ENCODE measurements at regions not wholly inside any gene's neighbourhood (a gene's known extent, or its start where the extent isn't known, plus 50 kb on each side); places are given as distances from the start of the nearest gene placed in this dataset.
"Not testable (repeated sequence)": the region's sequence is repeated elsewhere in the genome, so short reads cannot be mapped to it uniquely, and the experiment has no call there.

- Histone ChIP-seq H3K27ac (no peak overlapping the region), H3K4me2 (no peak overlapping the region), H3K27me3 (ENCODE audit: insufficient read depth, low read depth) (peaks cover 83% of the 10 kb centered on the region), H3K4me3 (no peak overlapping the region), H3K36me3 (ENCODE audit: low read depth) (no peaks in the 10 kb centered on the region), H3K79me2 (ENCODE audit: low read depth) (no peaks in the 10 kb centered on the region), H4K20me1 (ENCODE audit: insufficient read depth) (no peaks in the 10 kb centered on the region), H3F3A (ENCODE audit: insufficient read depth, low read depth) (no peaks in the 10 kb centered on the region), H3K9me2 (ENCODE audit: insufficient read depth) (no peaks in the 10 kb centered on the region), H3K4me1 (replicated peaks; ENCODE audit: insufficient read depth) (no peaks in the 10 kb centered on the region), H2AFZ (no peak overlapping the region), H3K9me3 (ENCODE audit: insufficient read depth, low read depth) (no peaks in the 10 kb centered on the region)
- DNase-seq: no peak
- ChIA-PET CTCF (no interaction called here), POLR2A (ENCODE audit: unreplicated experiment) (no interaction called here)
- TF ChIP-seq CTCF (conservative IDR thresholded peaks at IDR 0.05) (no peak), EZH2 (IDR thresholded peaks at IDR 0.05; ENCODE audit: low read depth) (no peak)
- intact Hi-C loops (cut with micrococcal nuclease; ENCODE audit: unreplicated experiment): no loop called here
- no TSS peak for BruUV-seq (replicated peaks)
Observed at GRCh38 chr6:168913866-168914469, 339.7 kb downstream of the THBS2 start.

- H3K4me3 ChIP-seq; H2AFZ ChIP-seq; DNase-seq; H3K36me3 ChIP-seq (ENCODE audit: low read depth); H3K4me2 ChIP-seq; intact Hi-C loops (cut with micrococcal nuclease; ENCODE audit: unreplicated experiment); CTCF ChIA-PET; H3K4me1 ChIP-seq (replicated peaks; ENCODE audit: insufficient read depth); H3K79me2 ChIP-seq (ENCODE audit: low read depth); H4K20me1 ChIP-seq (ENCODE audit: insufficient read depth); H3F3A ChIP-seq (ENCODE audit: insufficient read depth, low read depth); H3K27ac ChIP-seq; H3K9me3 ChIP-seq (ENCODE audit: insufficient read depth, low read depth); POLR2A ChIA-PET (ENCODE audit: unreplicated experiment); BruUV-seq (replicated peaks); H3K9me2 ChIP-seq (ENCODE audit: insufficient read depth): not testable (repeated sequence)
- H3K27me3 ChIP-seq (ENCODE audit: insufficient read depth, low read depth): peaks cover 77% of the 10 kb centered on the region
Observed at GRCh38 chr6:168913231-168913865, 340.3 kb downstream of the THBS2 start.

GRCh38 chr6:168909288-168909687 is 344.4 kb downstream of the THBS2 start:
- no peaks in the 10 kb centered on the region for H4K20me1 ChIP-seq (ENCODE audit: insufficient read depth)
- CTCF ChIA-PET: no interaction called here
- H2AFZ ChIP-seq: no peak overlapping the region
- intact Hi-C loops (cut with micrococcal nuclease; ENCODE audit: unreplicated experiment): no loop called here
- H3K4me3 ChIP-seq: no peak overlapping the region
- no peak overlapping the region for H3K4me2 ChIP-seq
- no peak for DNase-seq
- peaks cover 59% of the 10 kb centered on the region for H3K27me3 ChIP-seq (ENCODE audit: insufficient read depth, low read depth)
- H3K27ac ChIP-seq: no peak overlapping the region
- no peaks in the 10 kb centered on the region for H3K9me2 ChIP-seq (ENCODE audit: insufficient read depth)
- no peaks in the 10 kb centered on the region for H3F3A ChIP-seq (ENCODE audit: insufficient read depth, low read depth)
- no peaks in the 10 kb centered on the region for H3K4me1 ChIP-seq (replicated peaks; ENCODE audit: insufficient read depth)
- H3K79me2 ChIP-seq (ENCODE audit: low read depth): no peaks in the 10 kb centered on the region
- H3K9me3 ChIP-seq (ENCODE audit: insufficient read depth, low read depth): no peaks in the 10 kb centered on the region
- no TSS peak for BruUV-seq (replicated peaks)
- POLR2A ChIA-PET (ENCODE audit: unreplicated experiment): no interaction called here
- TF ChIP-seq CTCF (conservative IDR thresholded peaks at IDR 0.05): no peak
- TF ChIP-seq EZH2 (IDR thresholded peaks at IDR 0.05; ENCODE audit: low read depth): no peak
- no peaks in the 10 kb centered on the region for H3K36me3 ChIP-seq (ENCODE audit: low read depth)

- Histone ChIP-seq H3K27ac (no peak overlapping the region), H3K36me3 (ENCODE audit: low read depth) (no peaks in the 10 kb centered on the region), H3K9me2 (ENCODE audit: insufficient read depth) (no peaks in the 10 kb centered on the region), H3K4me3 (no peak overlapping the region), H3K27me3 (ENCODE audit: insufficient read depth, low read depth) (peaks cover 59% of the 10 kb centered on the region), H3K4me2 (no peak overlapping the region), H2AFZ (no peak overlapping the region), H3F3A (ENCODE audit: insufficient read depth, low read depth) (no peaks in the 10 kb centered on the region), H3K79me2 (ENCODE audit: low read depth) (no peaks in the 10 kb centered on the region), H4K20me1 (ENCODE audit: insufficient read depth) (no peaks in the 10 kb centered on the region), H3K9me3 (ENCODE audit: insufficient read depth, low read depth) (no peaks in the 10 kb centered on the region), H3K4me1 (replicated peaks; ENCODE audit: insufficient read depth) (no peaks in the 10 kb centered on the region)
- BruUV-seq (replicated peaks): no TSS peak
- DNase-seq: peak in 1 of 2 experiments; percentile 37
- CTCF ChIA-PET: no interaction called here
- TF ChIP-seq EZH2 (IDR thresholded peaks at IDR 0.05; ENCODE audit: low read depth) (no peak), CTCF (conservative IDR thresholded peaks at IDR 0.05) (0 out of 2 replicates have a peak, but pooled peaks have one; percentile 22)
- intact Hi-C loops (cut with micrococcal nuclease; ENCODE audit: unreplicated experiment): no loop called here
- POLR2A ChIA-PET (ENCODE audit: unreplicated experiment): no interaction called here
Observed at GRCh38 chr6:168908887-168909286, 344.8 kb downstream of the THBS2 start.
